ENCODE measurements at regions not wholly inside any gene's neighbourhood (a gene's known extent, or its start where the extent isn't known, plus 50 kb on each side); places are given as distances from the start of the nearest gene placed in this dataset.

DNA sequence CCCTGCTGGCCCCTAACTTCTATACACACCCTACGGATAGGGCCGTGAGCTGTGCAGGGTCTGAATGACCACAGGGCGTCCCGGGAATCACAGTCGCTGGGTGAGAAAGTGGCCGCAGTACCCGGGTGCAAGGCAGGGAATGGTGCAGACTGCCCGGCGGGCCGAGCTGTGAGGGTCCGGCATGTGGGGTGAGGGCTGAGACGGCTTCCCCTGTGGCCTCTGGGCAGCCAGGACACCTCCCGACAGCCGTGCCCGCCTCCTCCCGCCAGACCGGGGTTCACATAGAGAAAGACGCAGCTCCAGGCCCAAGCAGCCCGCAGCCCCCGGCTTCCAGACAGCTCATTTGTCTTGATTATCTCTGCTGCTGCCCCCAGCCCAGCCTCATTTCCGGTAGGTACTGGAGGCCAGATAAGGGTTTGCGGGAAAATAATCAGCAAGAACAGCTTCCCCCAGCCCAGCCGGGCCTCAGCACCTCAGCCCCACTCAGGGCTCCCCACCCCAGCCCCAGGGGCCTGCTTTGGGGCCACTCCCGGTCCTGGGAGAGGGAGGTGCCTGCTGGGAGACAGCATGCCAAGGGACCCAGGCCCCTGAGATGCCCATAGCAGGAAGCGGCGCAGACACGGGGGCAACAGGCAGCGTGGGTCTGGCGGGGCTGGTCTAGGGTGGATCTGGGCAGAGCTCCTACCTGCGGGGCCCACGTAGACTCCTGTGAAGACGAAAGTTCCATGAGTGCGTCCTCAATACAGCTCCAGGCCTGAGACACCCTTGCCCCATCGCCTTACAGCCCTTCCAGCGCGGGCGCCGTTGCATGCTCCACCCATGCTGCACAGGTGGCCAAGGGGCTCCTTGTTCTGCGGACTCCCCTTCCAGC is 123.1 kb downstream of the BRD1 start:
- FAIRE-seq: no peak
- Histone ChIP-seq H3K9me3 (ENCODE audit: low read length) (peaks cover 10% of the 10 kb centered on the region), H3K9ac (ENCODE audit: insufficient read depth, low read depth, low read length) (no peak overlapping the region), H3K27me3 (ENCODE audit: control insufficient read depth in 1 of 2, insufficient read depth in 2 of 2, low read length in 2 of 2) (peaks cover 7 to 58% of the 10 kb centered on the region in 2 experiments; a peak in 4 of 5 replicates), H4K20me1 (ENCODE audit: insufficient read depth, low read length) (no peaks in the 10 kb centered on the region), H3K27ac (ENCODE audit: extremely low read length, insufficient read depth, low read length) (no peak overlapping the region), H3K4me1 (ENCODE audit: insufficient read depth, low read length) (no peaks in the 10 kb centered on the region), H3K79me2 (ENCODE audit: insufficient read depth, low read length) (no peaks in the 10 kb centered on the region), H3K4me3 (replicated peaks in 1 of 3; ENCODE audit: insufficient read depth in 1 of 3, low read depth in 2 of 3, low read length in 3 of 3) (no peak overlapping the region), H3K4me2 (ENCODE audit: low read depth, low read length) (no peak overlapping the region), H2AFZ (ENCODE audit: low read length) (no peak overlapping the region), H3K36me3 (replicated peaks in 1 of 2; ENCODE audit: control insufficient read depth in 1 of 2, insufficient read depth in 2 of 2, low read length in 2 of 2) (no peaks in the 10 kb centered on the region)
- intact Hi-C loops (cut with micrococcal nuclease; ENCODE audit: unreplicated experiment): no loop called here
- ATAC-seq: no peak
- in situ Hi-C loops (cut with HindIII; ENCODE audit: extremely low pct_ligation_motif_present, low pct_unique_long_range_greater_than_20kb): no loop called here
- ChIA-PET CTCF (ENCODE audit: low intra/inter-chr PET ratio, low total read pairs) (no interaction called here), POLR2A (no interaction called here)
- DNase-seq (ENCODE audit: low spot score): no peak
- no TSS peak for BruUV-seq (replicated peaks)
- TF ChIP-seq JARID2 (CRISPR knock-in tag; IDR thresholded peaks at IDR 0.05; ENCODE audit: insufficient replicate concordance): no peak
- TF ChIP-seq RAD21 (CRISPR knock-in tag; IDR thresholded peaks at IDR 0.05): no peak
- 12% methylated on average over 21 of the region's 39 CpGs for WGBS (ENCODE audit: low lambda C conversion rate)

- in situ Hi-C loops (cut with HindIII; ENCODE audit: extremely low pct_ligation_motif_present, low pct_unique_long_range_greater_than_20kb): no loop called here
- CTCF ChIA-PET (ENCODE audit: low intra/inter-chr PET ratio, low total read pairs): no interaction called here
- no peak for ATAC-seq
Measured at GRCh38 chr22:49703990-49704344, 123.7 kb downstream of the BRD1 start.

More at GRCh38 chr22:49703990-49704344, 123.7 kb downstream of the BRD1 start:
- Histone ChIP-seq H3K27ac (ENCODE audit: extremely low read length, insufficient read depth, low read length) (no peak overlapping the region), H3K9me3 (ENCODE audit: low read length) (peaks cover 10% of the 10 kb centered on the region), H3K9ac (ENCODE audit: insufficient read depth, low read depth, low read length) (no peak overlapping the region), H3K4me2 (ENCODE audit: low read depth, low read length) (no peak overlapping the region), H3K4me3 (replicated peaks in 1 of 3; ENCODE audit: insufficient read depth in 1 of 3, low read depth in 2 of 3, low read length in 3 of 3) (no peak overlapping the region), H3K4me1 (ENCODE audit: insufficient read depth, low read length) (no peaks in the 10 kb centered on the region), H4K20me1 (ENCODE audit: insufficient read depth, low read length) (no peaks in the 10 kb centered on the region), H2AFZ (ENCODE audit: low read length) (no peak overlapping the region), H3K27me3 (ENCODE audit: control insufficient read depth in 1 of 2, insufficient read depth in 2 of 2, low read length in 2 of 2) (peaks cover 7 to 63% of the 10 kb centered on the region in 2 experiments; a peak in 4 of 5 replicates), H3K36me3 (replicated peaks in 1 of 2; ENCODE audit: control insufficient read depth in 1 of 2, insufficient read depth in 2 of 2, low read length in 2 of 2) (no peaks in the 10 kb centered on the region), H3K79me2 (ENCODE audit: insufficient read depth, low read length) (no peaks in the 10 kb centered on the region)
- BruUV-seq (replicated peaks): no TSS peak
- no peak for TF ChIP-seq MAZ (IDR thresholded peaks at IDR 0.05; ENCODE audit: borderline replicate concordance, low read depth, low read length)
- no peak for TF ChIP-seq MAZ (CRISPR knock-in tag; IDR thresholded peaks at IDR 0.05; ENCODE audit: low read depth)
- no peak for TF ChIP-seq CBFB (CRISPR knock-in tag; IDR thresholded peaks at IDR 0.05)
- TF ChIP-seq CENPT (CRISPR knock-in tag; IDR thresholded peaks at IDR 0.05; ENCODE audit: low read depth): no peak
- TF ChIP-seq, protein P1, sequence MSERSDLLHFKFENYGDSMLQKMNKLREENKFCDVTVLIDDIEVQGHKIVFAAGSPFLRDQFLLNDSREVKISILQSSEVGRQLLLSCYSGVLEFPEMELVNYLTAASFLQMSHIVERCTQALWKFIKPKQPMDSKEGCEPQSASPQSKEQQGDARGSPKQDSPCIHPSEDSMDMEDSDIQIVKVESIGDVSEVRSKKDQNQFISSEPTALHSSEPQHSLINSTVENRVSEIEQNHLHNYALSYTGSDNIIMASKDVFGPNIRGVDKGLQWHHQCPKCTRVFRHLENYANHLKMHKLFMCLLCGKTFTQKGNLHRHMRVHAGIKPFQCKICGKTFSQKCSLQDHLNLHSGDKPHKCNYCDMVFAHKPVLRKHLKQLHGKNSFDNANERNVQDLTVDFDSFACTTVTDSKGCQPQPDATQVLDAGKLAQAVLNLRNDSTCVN (CRISPR knock-in tag; IDR thresholded peaks at IDR 0.05; ENCODE audit: borderline replicate concordance): no peak
- no peak for TF ChIP-seq PAF1 (CRISPR knock-in tag; IDR thresholded peaks at IDR 0.05)
- TF ChIP-seq ADNP (CRISPR knock-in tag; IDR thresholded peaks at IDR 0.05): no peak
- TF ChIP-seq, protein P2, sequence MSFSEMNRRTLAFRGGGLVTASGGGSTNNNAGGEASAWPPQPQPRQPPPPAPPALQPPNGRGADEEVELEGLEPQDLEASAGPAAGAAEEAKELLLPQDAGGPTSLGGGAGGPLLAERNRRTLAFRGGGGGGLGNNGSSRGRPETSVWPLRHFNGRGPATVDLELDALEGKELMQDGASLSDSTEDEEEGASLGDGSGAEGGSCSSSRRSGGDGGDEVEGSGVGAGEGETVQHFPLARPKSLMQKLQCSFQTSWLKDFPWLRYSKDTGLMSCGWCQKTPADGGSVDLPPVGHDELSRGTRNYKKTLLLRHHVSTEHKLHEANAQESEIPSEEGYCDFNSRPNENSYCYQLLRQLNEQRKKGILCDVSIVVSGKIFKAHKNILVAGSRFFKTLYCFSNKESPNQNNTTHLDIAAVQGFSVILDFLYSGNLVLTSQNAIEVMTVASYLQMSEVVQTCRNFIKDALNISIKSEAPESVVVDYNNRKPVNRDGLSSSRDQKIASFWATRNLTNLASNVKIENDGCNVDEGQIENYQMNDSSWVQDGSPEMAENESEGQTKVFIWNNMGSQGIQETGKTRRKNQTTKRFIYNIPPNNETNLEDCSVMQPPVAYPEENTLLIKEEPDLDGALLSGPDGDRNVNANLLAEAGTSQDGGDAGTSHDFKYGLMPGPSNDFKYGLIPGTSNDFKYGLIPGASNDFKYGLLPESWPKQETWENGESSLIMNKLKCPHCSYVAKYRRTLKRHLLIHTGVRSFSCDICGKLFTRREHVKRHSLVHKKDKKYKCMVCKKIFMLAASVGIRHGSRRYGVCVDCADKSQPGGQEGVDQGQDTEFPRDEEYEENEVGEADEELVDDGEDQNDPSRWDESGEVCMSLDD (CRISPR knock-in tag; IDR thresholded peaks at IDR 0.05; ENCODE audit: borderline replicate concordance): no peak
- no peak for TF ChIP-seq ZNF224 (CRISPR knock-in tag; IDR thresholded peaks at IDR 0.05)
- DNase-seq (ENCODE audit: low spot score): no peak
- intact Hi-C loops (cut with micrococcal nuclease; ENCODE audit: unreplicated experiment): no loop called here
- WGBS (ENCODE audit: low lambda C conversion rate): 2% methylated on average over 4 of the region's 10 CpGs
- FAIRE-seq: no peak
- POLR2A ChIA-PET: no interaction called here

Data from HepG2 (cell line).